Endothelial cell (in vitro differentiated cells): ENCODE measurements at regions not wholly inside any gene's neighbourhood (a gene's known extent, or its start where the extent isn't known, plus 50 kb on each side); places are given as distances from the start of the nearest gene placed in this dataset.

Source experiments
- DNase-seq: peaks from one replicate; pipeline ENCODE4 v3.0.0; 2021; ENCODE audit warnings: low spot score
- H3K27ac Mint-ChIP-seq: one replicate; pipeline ENCODE4 v1.8.0; 2021; ENCODE audit warnings: mixed read lengths, inconsistent platforms; ENCODE audit not compliant: unreplicated experiment
- H3K27me3 Mint-ChIP-seq: one replicate; pipeline ENCODE4 v1.8.0; 2021; ENCODE audit warnings: mild to moderate bottlenecking, moderate library complexity, mixed read lengths, inconsistent platforms; ENCODE audit not compliant: unreplicated experiment
- H3K36me3 Mint-ChIP-seq: one replicate; pipeline ENCODE4 v1.8.0; 2021; ENCODE audit warnings: mild to moderate bottlenecking, low read depth, mixed read lengths, inconsistent platforms; ENCODE audit not compliant: unreplicated experiment
- H3K4me1 Mint-ChIP-seq: one replicate; pipeline ENCODE4 v1.8.0; 2021; ENCODE audit warnings: mild to moderate bottlenecking, mixed read lengths, inconsistent platforms; ENCODE audit not compliant: unreplicated experiment
- H3K4me3 Mint-ChIP-seq: one replicate; pipeline ENCODE4 v1.8.0; 2021; ENCODE audit warnings: mild to moderate bottlenecking, mixed read lengths, inconsistent platforms; ENCODE audit not compliant: unreplicated experiment
- H3K9me3 Mint-ChIP-seq: one replicate; pipeline ENCODE4 v1.8.0; 2021; ENCODE audit warnings: mixed read lengths, inconsistent platforms; ENCODE audit not compliant: unreplicated experiment
- CTCF ChIP-seq: fragments of 200-600 bp; sonication (generic); IDR thresholded peaks from one replicate; pipeline ENCODE4 v1.5.0; 2021; ENCODE audit warnings: antibody characterized with exemption; ENCODE audit not compliant: unreplicated experiment

GRCh38 chr15:93146196-93146595, 57.2 kb upstream of the RGMA start:
- Mint-ChIP-seq H3K27me3 (peaks cover 3% of the 10 kb centered on the region), H3K4me1 (no peaks in the 10 kb centered on the region), H3K9me3 (no peaks in the 10 kb centered on the region), H3K27ac (no peak overlapping the region), H3K4me3 (no peak overlapping the region), H3K36me3 (no peaks in the 10 kb centered on the region)
- no peak for DNase-seq
- TF ChIP-seq CTCF: no peak

- Mint-ChIP-seq H3K4me1 (no peaks in the 10 kb centered on the region), H3K9me3 (no peaks in the 10 kb centered on the region), H3K27ac (no peak overlapping the region), H3K36me3 (no peaks in the 10 kb centered on the region), H3K27me3 (peaks cover 3% of the 10 kb centered on the region), H3K4me3 (no peak overlapping the region)
- no peak for TF ChIP-seq CTCF
- no peak for DNase-seq
Measured at GRCh38 chr15:93144463-93145236, 55.6 kb upstream of the RGMA start.

GRCh38 chr15:93143186-93143585, 54.2 kb upstream of the RGMA start:
- Mint-ChIP-seq H3K27me3 (peaks cover 5% of the 10 kb centered on the region), H3K36me3 (no peaks in the 10 kb centered on the region), H3K4me1 (no peaks in the 10 kb centered on the region), H3K27ac (no peak overlapping the region), H3K4me3 (no peak overlapping the region), H3K9me3 (no peaks in the 10 kb centered on the region)
- no peak for DNase-seq
- TF ChIP-seq CTCF: no peak

- no peaks in the 10 kb centered on the region for H3K36me3 Mint-ChIP-seq
- no peak for TF ChIP-seq CTCF
- no peak for DNase-seq
- H3K4me3 Mint-ChIP-seq: no peak overlapping the region
- peaks cover 5% of the 10 kb centered on the region for H3K27me3 Mint-ChIP-seq
- no peaks in the 10 kb centered on the region for H3K9me3 Mint-ChIP-seq
- H3K27ac Mint-ChIP-seq: no peak overlapping the region
- no peaks in the 10 kb centered on the region for H3K4me1 Mint-ChIP-seq
Measured at GRCh38 chr15:93141371-93141794, 52.4 kb upstream of the RGMA start.

- TF ChIP-seq CTCF: no peak
- Mint-ChIP-seq H3K4me3 (no peak overlapping the region), H3K4me1 (peaks cover 4% of the 10 kb centered on the region), H3K9me3 (no peaks in the 10 kb centered on the region), H3K27me3 (peaks cover 7% of the 10 kb centered on the region), H3K27ac (no peak overlapping the region), H3K36me3 (no peaks in the 10 kb centered on the region)
- DNase-seq: no peak
Measured at GRCh38 chr15:93139436-93139835, 50.4 kb upstream of the RGMA start.
